Femur (tissue), 1 donor: ENCODE measurements at regions not wholly inside any gene's neighbourhood (a gene's known extent, or its start where the extent isn't known, plus 50 kb on each side); places are given as distances from the start of the nearest gene placed in this dataset.

ENCODE experiments used
- DNase-seq: peaks from one replicate; pipeline ENCODE4 v3.0.0-alpha.2; 2017

- no peak for DNase-seq
Observed at GRCh38 chr17:33352526-33352925, 59.4 kb upstream of the ASIC2 start.

GRCh38 chr17:33356266-33356665 lies 63.2 kb upstream of the ASIC2 start:
- no peak for DNase-seq

GRCh38 chr17:33363475-33363874 lies 70.4 kb upstream of the ASIC2 start:
- DNase-seq: no peak

- no peak for DNase-seq
Observed at GRCh38 chr17:33366960-33367359, 73.9 kb upstream of the ASIC2 start.

GRCh38 chr17:33369149-33369548 lies 76.1 kb upstream of the ASIC2 start:
- DNase-seq: no peak

- DNase-seq: no peak
Observed at GRCh38 chr17:33369876-33370275, 76.8 kb upstream of the ASIC2 start.

- DNase-seq: no peak
Observed at GRCh38 chr17:33370401-33370800, 77.3 kb upstream of the ASIC2 start.

- no peak for DNase-seq
Observed at GRCh38 chr17:33371377-33371776, 78.3 kb upstream of the ASIC2 start.

GRCh38 chr17:33373273-33373672 lies 80.2 kb upstream of the ASIC2 start:
- DNase-seq: no peak

GRCh38 chr17:33375103-33375502 lies 82.0 kb upstream of the ASIC2 start:
- DNase-seq: no peak

GRCh38 chr17:33375783-33376182 lies 82.7 kb upstream of the ASIC2 start:
- no peak for DNase-seq

GRCh38 chr17:33377837-33378595 lies 84.9 kb upstream of the ASIC2 start:
- DNase-seq: no peak

- DNase-seq: peak; percentile 43
Observed at GRCh38 chr17:33381201-33381600, 88.1 kb upstream of the ASIC2 start.

- no peak for DNase-seq
Observed at GRCh38 chr17:33383488-33384023, 90.5 kb upstream of the ASIC2 start.

GRCh38 chr17:33385133-33385532 lies 92.0 kb upstream of the ASIC2 start:
- DNase-seq: no peak

GRCh38 chr17:33385713-33386112 lies 92.6 kb upstream of the ASIC2 start:
- no peak for DNase-seq

- no peak for DNase-seq
Observed at GRCh38 chr17:33387406-33387805, 94.3 kb upstream of the ASIC2 start.

GRCh38 chr17:33389504-33390135 lies 96.5 kb upstream of the ASIC2 start:
- no peak for DNase-seq

- no peak for DNase-seq
Observed at GRCh38 chr17:33390479-33391176, 97.5 kb upstream of the ASIC2 start.

- DNase-seq: no peak
Observed at GRCh38 chr17:33396818-33397217, 103.7 kb upstream of the ASIC2 start.

- no peak for DNase-seq
Observed at GRCh38 chr17:33398386-33398785, 105.3 kb upstream of the ASIC2 start.

GRCh38 chr17:33401249-33401648 lies 108.2 kb upstream of the ASIC2 start:
- no peak for DNase-seq

GRCh38 chr17:33403194-33403593 lies 110.1 kb upstream of the ASIC2 start:
- DNase-seq: no peak
